Uterus (tissue), 2 donors: ENCODE measurements at regions not wholly inside any gene's neighbourhood (a gene's known extent, or its start where the extent isn't known, plus 50 kb on each side); places are given as distances from the start of the nearest gene placed in this dataset.

Source experiments
- CTCF ChIP-seq, 4 experiments: fragments of 200-600 bp in 2 of 4; fragments of 450-650 bp in 2 of 4; sonication (generic) in 2 of 4; IDR thresholded peaks; one replicate each; pipeline ENCODE4 v1.5.1; 2016 to 2019; ENCODE audit warnings: antibody characterized with exemption in 4 of 4, mild to moderate bottlenecking in 2 of 4, moderate library complexity in 1 of 4
- POLR2A ChIP-seq, 2 donors: fragments of 450-650 bp; IDR thresholded peaks; one replicate each; pipeline ENCODE4 v1.6.1; 2016; ENCODE audit warnings: antibody characterized with exemption in 2 of 2, mild to moderate bottlenecking in 1 of 2, moderate library complexity in 1 of 2

DNA sequence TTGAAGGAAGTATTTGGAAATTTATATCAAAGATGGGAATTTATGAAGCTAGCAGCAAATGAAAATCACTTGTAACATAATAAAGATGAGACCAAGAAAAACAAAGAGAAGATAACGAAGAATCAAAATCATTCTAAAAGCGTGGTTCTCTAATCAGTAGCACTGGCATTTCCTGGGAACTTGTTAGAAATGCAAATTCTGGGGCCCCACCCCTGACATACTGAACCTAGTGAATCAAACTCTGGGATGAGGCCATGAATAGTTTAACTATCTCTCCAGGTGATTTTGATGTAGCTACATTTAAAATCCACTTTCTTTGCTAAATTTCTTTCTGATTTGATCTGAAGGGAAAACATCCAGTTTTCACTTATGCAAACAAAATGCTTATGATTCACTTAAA lies 1075.6 kb downstream of the HACE1 start:
- TF ChIP-seq CTCF (IDR thresholded peaks at IDR 0.05), result no peak
- no peak for TF ChIP-seq POLR2A (IDR thresholded peaks at IDR 0.05)
